ENCODE measurements at regions not wholly inside any gene's neighbourhood (a gene's known extent, or its start where the extent isn't known, plus 50 kb on each side); places are given as distances from the start of the nearest gene placed in this dataset.

GRCh38 chr10:54853883-54854282, 52.9 kb upstream of the PCDH15 start:
- no peak overlapping the region for H3K4me3 Mint-ChIP-seq
- no peak overlapping the region for H3K27ac Mint-ChIP-seq
- H3K9me3 Mint-ChIP-seq: peaks cover 5% of the 10 kb centered on the region
- TF ChIP-seq RELA (CRISPR knock-in tag; IDR thresholded peaks at IDR 0.05; ENCODE audit: borderline replicate concordance) (no peak), ZNF232 (CRISPR knock-in tag; IDR thresholded peaks at IDR 0.05) (no peak), NFE2L1 (CRISPR knock-in tag; IDR thresholded peaks at IDR 0.05) (no peak), OVOL2 (CRISPR knock-in tag; IDR thresholded peaks at IDR 0.05; ENCODE audit: borderline replicate concordance) (no peak), CBFB (CRISPR knock-in tag; IDR thresholded peaks at IDR 0.05; ENCODE audit: low read depth) (no peak), IRF2 (CRISPR knock-in tag; IDR thresholded peaks at IDR 0.05; ENCODE audit: borderline replicate concordance, low read depth) (no peak), PREB (CRISPR knock-in tag; IDR thresholded peaks at IDR 0.05; ENCODE audit: borderline replicate concordance) (no peak)
- TF ChIP-seq, protein P1, sequence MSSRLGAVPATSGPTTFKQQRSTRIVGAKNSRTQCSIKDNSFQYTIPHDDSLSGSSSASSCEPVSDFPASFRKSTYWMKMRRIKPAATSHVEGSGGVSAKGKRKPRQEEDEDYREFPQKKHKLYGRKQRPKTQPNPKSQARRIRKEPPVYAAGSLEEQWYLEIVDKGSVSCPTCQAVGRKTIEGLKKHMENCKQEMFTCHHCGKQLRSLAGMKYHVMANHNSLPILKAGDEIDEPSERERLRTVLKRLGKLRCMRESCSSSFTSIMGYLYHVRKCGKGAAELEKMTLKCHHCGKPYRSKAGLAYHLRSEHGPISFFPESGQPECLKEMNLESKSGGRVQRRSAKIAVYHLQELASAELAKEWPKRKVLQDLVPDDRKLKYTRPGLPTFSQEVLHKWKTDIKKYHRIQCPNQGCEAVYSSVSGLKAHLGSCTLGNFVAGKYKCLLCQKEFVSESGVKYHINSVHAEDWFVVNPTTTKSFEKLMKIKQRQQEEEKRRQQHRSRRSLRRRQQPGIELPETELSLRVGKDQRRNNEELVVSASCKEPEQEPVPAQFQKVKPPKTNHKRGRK (CRISPR knock-in tag; IDR thresholded peaks at IDR 0.05; ENCODE audit: borderline replicate concordance): no peak
- TF ChIP-seq, protein P2, sequence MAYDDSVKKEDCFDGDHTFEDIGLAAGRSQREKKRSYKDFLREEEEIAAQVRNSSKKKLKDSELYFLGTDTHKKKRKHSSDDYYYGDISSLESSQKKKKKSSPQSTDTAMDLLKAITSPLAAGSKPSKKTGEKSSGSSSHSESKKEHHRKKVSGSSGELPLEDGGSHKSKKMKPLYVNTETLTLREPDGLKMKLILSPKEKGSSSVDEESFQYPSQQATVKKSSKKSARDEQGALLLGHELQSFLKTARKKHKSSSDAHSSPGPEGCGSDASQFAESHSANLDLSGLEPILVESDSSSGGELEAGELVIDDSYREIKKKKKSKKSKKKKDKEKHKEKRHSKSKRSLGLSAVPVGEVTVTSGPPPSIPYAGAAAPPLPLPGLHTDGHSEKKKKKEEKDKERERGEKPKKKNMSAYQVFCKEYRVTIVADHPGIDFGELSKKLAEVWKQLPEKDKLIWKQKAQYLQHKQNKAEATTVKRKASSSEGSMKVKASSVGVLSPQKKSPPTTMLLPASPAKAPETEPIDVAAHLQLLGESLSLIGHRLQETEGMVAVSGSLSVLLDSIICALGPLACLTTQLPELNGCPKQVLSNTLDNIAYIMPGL (CRISPR knock-in tag; IDR thresholded peaks at IDR 0.05): no peak
- TF ChIP-seq, protein P3, sequence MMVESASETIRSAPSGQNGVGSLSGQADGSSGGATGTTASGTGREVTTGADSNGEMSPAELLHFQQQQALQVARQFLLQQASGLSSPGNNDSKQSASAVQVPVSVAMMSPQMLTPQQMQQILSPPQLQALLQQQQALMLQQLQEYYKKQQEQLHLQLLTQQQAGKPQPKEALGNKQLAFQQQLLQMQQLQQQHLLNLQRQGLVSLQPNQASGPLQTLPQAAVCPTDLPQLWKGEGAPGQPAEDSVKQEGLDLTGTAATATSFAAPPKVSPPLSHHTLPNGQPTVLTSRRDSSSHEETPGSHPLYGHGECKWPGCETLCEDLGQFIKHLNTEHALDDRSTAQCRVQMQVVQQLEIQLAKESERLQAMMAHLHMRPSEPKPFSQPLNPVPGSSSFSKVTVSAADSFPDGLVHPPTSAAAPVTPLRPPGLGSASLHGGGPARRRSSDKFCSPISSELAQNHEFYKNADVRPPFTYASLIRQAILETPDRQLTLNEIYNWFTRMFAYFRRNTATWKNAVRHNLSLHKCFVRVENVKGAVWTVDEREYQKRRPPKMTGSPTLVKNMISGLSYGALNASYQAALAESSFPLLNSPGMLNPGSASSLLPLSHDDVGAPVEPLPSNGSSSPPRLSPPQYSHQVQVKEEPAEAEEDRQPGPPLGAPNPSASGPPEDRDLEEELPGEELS (CRISPR knock-in tag; IDR thresholded peaks at IDR 0.05): no peak
- TF ChIP-seq, protein P4, sequence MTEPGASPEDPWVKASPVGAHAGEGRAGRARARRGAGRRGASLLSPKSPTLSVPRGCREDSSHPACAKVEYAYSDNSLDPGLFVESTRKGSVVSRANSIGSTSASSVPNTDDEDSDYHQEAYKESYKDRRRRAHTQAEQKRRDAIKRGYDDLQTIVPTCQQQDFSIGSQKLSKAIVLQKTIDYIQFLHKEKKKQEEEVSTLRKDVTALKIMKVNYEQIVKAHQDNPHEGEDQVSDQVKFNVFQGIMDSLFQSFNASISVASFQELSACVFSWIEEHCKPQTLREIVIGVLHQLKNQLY (CRISPR knock-in tag; IDR thresholded peaks at IDR 0.05): no peak
- ChIA-PET POLR2A (no interaction called here), CTCF (no interaction called here)
- no peaks in the 10 kb centered on the region for H3K27me3 Mint-ChIP-seq (ENCODE audit: low read depth)
- H3K36me3 Mint-ChIP-seq: no peaks in the 10 kb centered on the region
- no peak for DNase-seq (ENCODE audit: low spot score)
- no peaks in the 10 kb centered on the region for H3K4me1 Mint-ChIP-seq
- ATAC-seq: no peak

Measured in WTC11 (cell line).